Sigmoid colon (tissue), 4 donors: ENCODE measurements at regions not wholly inside any gene's neighbourhood (a gene's known extent, or its start where the extent isn't known, plus 50 kb on each side); places are given as distances from the start of the nearest gene placed in this dataset.

Experiments used
- EP300 ChIP-seq, 4 donors: sonication (generic); formaldehyde crosslinking; IDR thresholded peaks; one replicate each; pipeline ENCODE4 v1.6.1; 2017; ENCODE audit warnings: antibody characterized with exemption in 4 of 4
- POLR2AphosphoS5 ChIP-seq, 4 donors: sonication (generic); formaldehyde crosslinking; IDR thresholded peaks; one replicate each; pipeline ENCODE4 v1.6.1; 2017; ENCODE audit warnings: antibody characterized with exemption in 4 of 4
- TF ChIP-seq, protein P1 (sequence below), 4 experiments: fragments of 450-650 bp in 3 of 4; fragments of 200-600 bp in 1 of 4; IDR thresholded peaks; one replicate each; pipeline ENCODE4 v1.5.1; 2016 to 2019; ENCODE audit warnings: antibody characterized with exemption in 4 of 4, mild to moderate bottlenecking in 3 of 4, moderate library complexity in 2 of 4

DNA sequence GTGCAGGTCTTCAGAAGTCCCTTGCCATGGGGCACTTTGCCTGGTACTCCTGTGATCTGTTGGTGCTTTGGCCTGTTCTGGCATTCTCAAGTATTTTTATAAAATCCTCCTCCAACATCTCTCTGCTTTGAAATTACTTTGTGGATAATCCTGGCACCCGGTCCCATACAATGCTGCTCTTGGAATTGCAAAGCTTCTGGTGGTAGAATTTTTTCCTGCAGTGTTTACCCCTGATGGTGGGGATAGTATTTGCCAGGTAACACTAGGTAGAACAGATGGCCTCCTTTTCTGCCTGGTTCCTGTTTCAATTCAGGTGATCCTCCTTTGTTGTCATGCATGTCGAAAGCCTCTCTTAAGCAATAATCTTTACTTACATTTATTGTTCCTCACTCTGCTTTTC is 109.8 kb upstream of the ATP10B start:
- TF ChIP-seq POLR2AphosphoS5 (IDR thresholded peaks at IDR 0.05) (no peak), EP300 (IDR thresholded peaks at IDR 0.05) (no peak)
- TF ChIP-seq, protein P1, sequence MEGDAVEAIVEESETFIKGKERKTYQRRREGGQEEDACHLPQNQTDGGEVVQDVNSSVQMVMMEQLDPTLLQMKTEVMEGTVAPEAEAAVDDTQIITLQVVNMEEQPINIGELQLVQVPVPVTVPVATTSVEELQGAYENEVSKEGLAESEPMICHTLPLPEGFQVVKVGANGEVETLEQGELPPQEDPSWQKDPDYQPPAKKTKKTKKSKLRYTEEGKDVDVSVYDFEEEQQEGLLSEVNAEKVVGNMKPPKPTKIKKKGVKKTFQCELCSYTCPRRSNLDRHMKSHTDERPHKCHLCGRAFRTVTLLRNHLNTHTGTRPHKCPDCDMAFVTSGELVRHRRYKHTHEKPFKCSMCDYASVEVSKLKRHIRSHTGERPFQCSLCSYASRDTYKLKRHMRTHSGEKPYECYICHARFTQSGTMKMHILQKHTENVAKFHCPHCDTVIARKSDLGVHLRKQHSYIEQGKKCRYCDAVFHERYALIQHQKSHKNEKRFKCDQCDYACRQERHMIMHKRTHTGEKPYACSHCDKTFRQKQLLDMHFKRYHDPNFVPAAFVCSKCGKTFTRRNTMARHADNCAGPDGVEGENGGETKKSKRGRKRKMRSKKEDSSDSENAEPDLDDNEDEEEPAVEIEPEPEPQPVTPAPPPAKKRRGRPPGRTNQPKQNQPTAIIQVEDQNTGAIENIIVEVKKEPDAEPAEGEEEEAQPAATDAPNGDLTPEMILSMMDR (IDR thresholded peaks at IDR 0.05), result no peak
